SK-N-MC (cell line): ENCODE measurements at regions not wholly inside any gene's neighbourhood (a gene's known extent, or its start where the extent isn't known, plus 50 kb on each side); places are given as distances from the start of the nearest gene placed in this dataset.

ENCODE experiments used
- DNase-seq: peaks from one replicate; pipeline ENCODE4 v3.0.0-alpha.2; 2011; ENCODE audit warnings: low read depth, low spot score
- H3K27ac ChIP-seq: fragments of 200-600 bp; sonication (generic); 2 replicates; pipeline ENCODE4 v1.5.1; 2016; ENCODE audit warnings: mixed run types
- H3K36me3 ChIP-seq: fragments of 200-600 bp; sonication (generic); 2 replicates; pipeline ENCODE4 v1.6.1; 2017; ENCODE audit warnings: antibody characterized with exemption, low read length, mixed read lengths; ENCODE audit not compliant: insufficient read depth
- H3K4me3 ChIP-seq: fragments of 200-600 bp; sonication (generic); 2 replicates; pipeline ENCODE4 v1.5.1; 2016
- H3K9ac ChIP-seq: fragments of 200-600 bp; sonication (generic); 2 replicates; pipeline ENCODE4 v1.8.0; 2017; ENCODE audit warnings: mixed run types, mixed read lengths; ENCODE audit not compliant: insufficient read length
- H3K9me3 ChIP-seq: fragments of 200-600 bp; sonication (generic); 2 replicates; pipeline ENCODE4 v1.6.1; 2017; ENCODE audit warnings: low read depth, mild to moderate bottlenecking, antibody characterized with exemption, low read length, moderate library complexity, mixed read lengths
- EZH2 ChIP-seq: fragments of 200-600 bp; sonication (generic); IDR thresholded peaks from one replicate; pipeline ENCODE4 v1.6.1; 2017; ENCODE audit warnings: antibody characterized with exemption
- FOXP2 ChIP-seq: optimal IDR thresholded peaks from 2 replicates; pipeline ENCODE3; 2011; ENCODE audit warnings: mild to moderate bottlenecking, moderate library complexity; ENCODE audit not compliant: insufficient read depth; ENCODE audit errors: extremely low read length, control extremely low read depth
- POLR2AphosphoS5 ChIP-seq: IDR thresholded peaks from 2 replicates; pipeline ENCODE4 v1.6.1; 2012; ENCODE audit warnings: mild to moderate bottlenecking, low read depth, low read length, borderline replicate concordance

DNA sequence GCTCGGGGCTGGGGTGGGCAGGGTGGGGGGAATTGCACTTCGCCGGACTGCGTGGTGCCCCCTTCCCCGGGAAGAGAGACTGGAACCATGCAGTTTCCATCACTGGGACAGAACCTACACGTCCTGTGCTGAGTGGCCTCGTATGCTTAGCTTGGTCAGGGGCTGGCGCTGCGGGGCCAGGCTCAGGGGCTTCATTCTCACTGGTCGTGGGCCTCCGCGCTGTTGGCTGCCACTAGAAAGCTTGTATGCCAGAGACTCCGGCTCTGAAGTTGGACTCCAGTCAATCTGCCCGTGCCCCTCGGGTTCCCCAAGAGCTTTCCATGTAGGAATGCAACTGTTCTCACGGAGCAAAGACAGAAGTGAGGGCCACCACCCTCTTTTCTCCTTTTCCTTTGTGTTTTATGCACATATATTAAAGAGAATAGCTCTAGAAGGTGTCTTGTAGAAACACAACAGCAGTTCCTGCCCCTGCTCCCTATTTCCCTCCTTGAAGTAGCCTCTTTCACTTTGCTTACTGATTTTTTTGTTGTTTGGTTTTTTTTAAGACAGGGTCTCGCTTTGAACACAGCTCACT, 64.0 kb upstream of the YWHAQ start:
- Histone ChIP-seq H3K27ac (no peak overlapping the region), H3K9me3 (no peaks in the 10 kb centered on the region), H3K36me3 (no peaks in the 10 kb centered on the region), H3K9ac (no peak overlapping the region), H3K4me3 (no peak overlapping the region)
- no peak for DNase-seq
- TF ChIP-seq FOXP2 (no peak), EZH2 (no peak), POLR2AphosphoS5 (no peak)

DNA sequence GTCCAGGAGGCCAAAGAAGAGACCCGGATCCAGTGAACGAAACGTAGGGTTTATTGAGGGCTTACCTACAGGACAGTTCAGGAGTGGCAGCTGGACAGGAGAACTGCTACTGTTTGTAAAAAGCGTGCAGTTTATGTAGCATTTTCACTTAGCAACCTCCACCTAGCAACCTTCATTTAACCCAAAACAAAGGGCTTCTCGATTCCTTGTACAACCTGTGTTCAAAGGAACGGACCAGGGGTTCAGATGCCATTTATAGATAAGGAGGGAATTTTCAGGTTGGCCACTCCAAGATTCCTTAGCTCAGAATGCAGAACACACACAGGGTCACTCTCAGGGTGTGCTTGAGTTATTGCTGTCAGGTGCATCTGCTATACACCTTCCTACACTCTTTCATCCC, 65.1 kb upstream of the YWHAQ start:
- Histone ChIP-seq H3K36me3 (no peaks in the 10 kb centered on the region), H3K9me3 (no peaks in the 10 kb centered on the region), H3K9ac (no peak overlapping the region), H3K4me3 (no peak overlapping the region), H3K27ac (no peak overlapping the region)
- no peak for DNase-seq
- TF ChIP-seq EZH2: no peak
- TF ChIP-seq FOXP2: no peak

DNA sequence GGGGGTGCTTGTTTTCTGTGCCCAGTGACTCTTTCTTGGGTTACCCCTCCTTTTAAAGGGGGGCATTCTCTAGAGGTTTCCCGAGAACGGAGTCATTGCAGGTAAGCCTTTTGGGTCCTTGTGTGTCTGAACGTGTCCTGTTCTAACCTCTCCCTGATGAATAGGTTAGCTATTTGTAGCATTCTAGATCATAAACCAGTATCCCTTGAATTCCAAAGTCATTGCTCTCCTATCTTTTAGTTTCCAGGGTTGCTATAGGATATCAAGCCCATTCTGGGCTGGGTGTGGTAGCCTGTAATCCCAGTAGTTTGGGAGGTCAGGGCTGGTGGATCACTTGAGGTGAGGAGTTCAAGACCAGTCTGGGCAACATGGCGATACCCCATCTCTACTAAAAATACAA, 65.9 kb upstream of the YWHAQ start:
- DNase-seq: no peak
- no peak overlapping the region for H3K27ac ChIP-seq
- no peak overlapping the region for H3K4me3 ChIP-seq
- H3K9ac ChIP-seq: no peak overlapping the region
- no peaks in the 10 kb centered on the region for H3K36me3 ChIP-seq
- no peaks in the 10 kb centered on the region for H3K9me3 ChIP-seq
- TF ChIP-seq POLR2AphosphoS5 (no peak), FOXP2 (no peak), EZH2 (no peak)

DNA sequence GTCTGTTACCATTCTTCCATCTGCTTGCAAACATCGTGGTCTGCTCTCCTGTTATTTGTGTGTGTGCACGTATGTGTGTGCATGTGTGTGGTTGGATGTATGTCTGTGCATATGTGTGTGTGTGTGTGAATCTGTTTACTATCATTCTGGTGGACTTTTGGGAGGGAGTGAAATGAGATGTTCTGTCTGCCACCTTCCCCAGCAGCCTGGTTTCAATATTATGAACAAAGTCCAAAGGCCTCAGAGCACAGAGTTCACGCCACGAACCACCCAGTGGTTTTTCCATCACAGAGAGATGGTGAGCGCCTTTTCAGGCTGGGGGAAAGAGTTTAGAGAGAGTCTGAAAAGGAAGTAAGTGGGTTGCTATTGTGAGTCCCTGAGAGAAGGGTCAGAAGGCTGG, 67.1 kb upstream of the YWHAQ start:
- TF ChIP-seq EZH2: no peak
- no peak for TF ChIP-seq POLR2AphosphoS5
- no peak for TF ChIP-seq FOXP2
- Histone ChIP-seq H3K4me3 (no peak overlapping the region), H3K9me3 (no peaks in the 10 kb centered on the region), H3K36me3 (no peaks in the 10 kb centered on the region), H3K27ac (no peak overlapping the region), H3K9ac (no peak overlapping the region)
- no peak for DNase-seq

DNA sequence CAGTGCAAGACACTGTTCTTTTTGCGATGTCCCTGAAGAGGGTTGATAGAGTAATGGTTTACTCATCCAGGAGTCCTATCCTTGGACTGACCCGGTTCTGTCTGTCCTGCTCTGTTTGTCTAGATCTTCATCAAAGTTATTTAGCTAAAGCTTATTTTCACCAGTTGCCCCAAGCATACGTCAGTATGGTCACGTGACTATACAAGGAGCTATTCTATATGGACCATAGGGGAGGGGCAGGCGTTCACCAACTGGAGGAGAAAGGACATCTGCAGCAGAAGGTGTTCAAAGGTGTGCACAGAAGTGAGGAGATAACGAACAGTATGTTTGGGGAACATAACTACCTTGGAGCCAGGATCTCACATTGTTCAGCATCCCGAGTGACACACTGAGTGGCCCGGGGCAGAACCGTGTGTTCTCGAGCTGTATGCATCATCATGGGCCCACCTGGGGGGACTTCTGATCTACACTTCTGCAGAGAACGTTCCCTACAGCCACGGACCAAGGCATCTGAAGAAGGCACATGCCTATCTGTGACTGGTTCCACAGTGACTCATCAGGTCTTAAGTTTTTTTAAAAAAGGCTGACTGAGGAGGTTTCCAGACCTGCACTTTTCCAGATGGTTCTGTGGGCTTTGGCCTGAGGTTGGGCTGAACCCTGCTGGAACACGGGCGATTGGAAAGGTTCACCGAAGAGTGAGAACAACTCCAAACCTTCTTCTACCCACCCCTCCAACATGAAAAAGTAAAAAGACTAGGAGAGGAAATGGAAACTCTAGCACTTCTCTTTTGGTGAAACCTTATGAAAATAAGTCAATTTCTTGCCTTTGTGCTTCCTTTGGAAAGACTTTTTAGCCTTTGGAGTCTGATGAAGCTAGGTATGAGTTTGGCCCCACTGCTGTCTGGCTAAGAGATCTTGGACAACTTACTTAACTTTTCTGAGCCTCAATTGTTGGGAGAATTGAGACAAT, 68.6 kb upstream of the YWHAQ start:
- Histone ChIP-seq H3K9ac (no peak overlapping the region), H3K27ac (no peak overlapping the region)

DNA sequence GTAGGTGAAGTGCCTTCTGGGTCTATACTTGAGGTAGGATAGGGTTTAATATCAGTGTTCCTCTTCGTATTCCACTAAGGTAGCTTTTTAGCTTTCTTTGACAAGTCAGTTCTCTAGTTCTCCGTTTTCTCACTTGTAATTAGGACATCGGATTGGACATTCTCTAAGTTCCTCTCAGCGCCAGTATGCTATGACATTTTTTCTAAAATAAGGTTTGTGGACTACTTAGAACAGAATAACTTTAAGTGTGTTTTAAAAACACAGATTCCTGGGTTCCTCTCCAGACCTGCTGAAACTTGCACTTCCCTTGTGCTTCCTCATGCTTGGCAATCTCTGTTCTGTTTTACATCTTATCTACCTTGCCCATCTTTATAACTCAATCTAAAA, 69.3 kb upstream of the YWHAQ start:
- no peak overlapping the region for H3K4me3 ChIP-seq
- TF ChIP-seq FOXP2 (no peak), EZH2 (no peak), POLR2AphosphoS5 (no peak)
- no peak overlapping the region for H3K27ac ChIP-seq
- no peak for DNase-seq
- H3K9ac ChIP-seq: no peak overlapping the region
- no peaks in the 10 kb centered on the region for H3K9me3 ChIP-seq
- H3K36me3 ChIP-seq: no peaks in the 10 kb centered on the region

More for the DNA sequence above, 68.6 kb upstream of the YWHAQ start:
- DNase-seq: no peak
- Histone ChIP-seq H3K9me3 (no peaks in the 10 kb centered on the region), H3K4me3 (no peak overlapping the region), H3K36me3 (no peaks in the 10 kb centered on the region)
- TF ChIP-seq EZH2: no peak

DNA sequence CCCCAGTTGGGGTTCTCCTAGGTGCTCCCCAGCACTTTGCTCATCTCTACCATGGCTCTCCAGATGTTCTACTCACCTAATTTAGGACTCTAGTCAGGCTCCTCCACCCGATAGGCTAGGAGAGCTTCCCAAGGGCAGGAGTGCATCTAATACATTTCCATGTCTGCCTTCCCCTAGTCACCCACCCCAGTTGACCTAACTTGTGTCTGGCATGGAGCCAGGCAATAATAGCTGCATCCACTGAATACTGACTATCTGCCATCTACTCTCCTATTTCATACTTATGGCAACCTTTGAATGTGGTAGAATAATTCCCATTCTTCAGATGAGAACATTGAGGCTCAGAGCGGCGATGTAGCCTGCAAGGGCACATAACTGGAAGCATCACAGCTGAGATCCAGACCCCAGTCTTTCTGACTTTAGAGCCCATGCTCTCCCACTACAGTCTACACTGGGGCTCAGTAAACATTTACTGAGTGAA, 71.8 kb upstream of the YWHAQ start:
- Histone ChIP-seq H3K36me3 (no peaks in the 10 kb centered on the region), H3K9ac (no peak overlapping the region), H3K4me3 (no peak overlapping the region), H3K27ac (no peak overlapping the region), H3K9me3 (no peaks in the 10 kb centered on the region)
- no peak for DNase-seq
- TF ChIP-seq POLR2AphosphoS5 (no peak), FOXP2 (no peak), EZH2 (no peak)

DNA sequence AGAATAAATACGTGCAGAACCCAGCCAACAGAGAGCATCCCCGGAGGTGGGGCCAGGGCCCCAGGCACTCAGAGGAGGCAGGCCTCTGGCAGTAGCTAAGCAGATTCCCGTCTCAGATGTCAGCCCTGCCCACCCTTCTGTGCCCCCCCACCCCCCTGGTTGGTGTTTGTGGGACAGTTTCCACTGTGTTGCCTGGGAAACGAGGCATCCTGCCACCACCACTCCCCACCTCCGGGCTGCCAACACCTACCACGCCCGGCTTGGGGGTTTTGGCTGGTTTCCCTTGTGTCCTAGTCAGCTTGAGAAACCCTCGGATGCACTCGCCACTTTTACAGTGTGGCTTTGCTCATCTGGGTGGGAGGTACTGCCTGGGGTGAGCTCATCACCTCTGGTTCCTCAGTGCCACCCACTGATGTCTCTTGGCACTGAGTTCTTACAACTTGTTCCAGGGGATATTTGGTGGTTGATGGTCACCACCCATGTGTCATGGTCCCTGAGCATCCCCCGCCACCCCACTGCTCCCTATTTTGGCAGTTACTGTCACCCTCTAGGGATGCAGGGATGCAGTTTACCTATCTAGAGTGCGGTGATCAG, 72.4 kb upstream of the YWHAQ start:
- no peaks in the 10 kb centered on the region for H3K36me3 ChIP-seq
- no peak overlapping the region for H3K27ac ChIP-seq
- TF ChIP-seq FOXP2 (no peak), POLR2AphosphoS5 (no peak), EZH2 (no peak)
- H3K9me3 ChIP-seq: no peaks in the 10 kb centered on the region
- H3K4me3 ChIP-seq: no peak overlapping the region
- no peak for DNase-seq
- no peak overlapping the region for H3K9ac ChIP-seq

DNA sequence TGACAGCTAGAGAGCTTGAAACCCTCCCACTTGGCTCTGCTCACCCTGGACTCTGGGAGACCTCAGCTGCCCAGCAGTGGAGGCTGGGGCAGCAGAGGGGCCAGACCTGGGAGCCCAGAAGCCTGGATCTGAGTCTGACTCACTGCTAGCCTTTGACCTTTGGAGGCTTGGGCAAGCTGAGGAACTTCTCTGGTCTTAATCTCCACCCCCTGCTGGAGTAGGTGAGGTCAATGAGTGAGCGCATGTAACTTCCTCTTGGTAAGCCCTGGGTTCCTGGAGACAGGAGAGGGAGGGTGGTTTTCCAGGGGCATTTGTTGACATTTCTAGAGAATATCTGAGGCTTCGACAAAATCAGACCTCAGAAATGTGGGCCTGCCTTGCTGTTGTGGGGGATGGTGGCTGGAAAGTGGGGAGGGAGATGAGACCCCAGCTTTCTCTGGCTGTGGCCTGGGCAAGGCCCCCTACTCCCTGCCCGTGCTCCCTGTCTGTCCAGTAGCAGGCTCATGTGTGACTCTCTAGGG, 73.0 kb upstream of the YWHAQ start:
- Histone ChIP-seq H3K4me3 (no peak overlapping the region), H3K27ac (no peak overlapping the region), H3K9ac (no peak overlapping the region), H3K9me3 (no peaks in the 10 kb centered on the region), H3K36me3 (no peaks in the 10 kb centered on the region)
- TF ChIP-seq POLR2AphosphoS5 (no peak), EZH2 (no peak), FOXP2 (no peak)
- no peak for DNase-seq
